ENCODE measurements at regions not wholly inside any gene's neighbourhood (a gene's known extent, or its start where the extent isn't known, plus 50 kb on each side); places are given as distances from the start of the nearest gene placed in this dataset.

DNA sequence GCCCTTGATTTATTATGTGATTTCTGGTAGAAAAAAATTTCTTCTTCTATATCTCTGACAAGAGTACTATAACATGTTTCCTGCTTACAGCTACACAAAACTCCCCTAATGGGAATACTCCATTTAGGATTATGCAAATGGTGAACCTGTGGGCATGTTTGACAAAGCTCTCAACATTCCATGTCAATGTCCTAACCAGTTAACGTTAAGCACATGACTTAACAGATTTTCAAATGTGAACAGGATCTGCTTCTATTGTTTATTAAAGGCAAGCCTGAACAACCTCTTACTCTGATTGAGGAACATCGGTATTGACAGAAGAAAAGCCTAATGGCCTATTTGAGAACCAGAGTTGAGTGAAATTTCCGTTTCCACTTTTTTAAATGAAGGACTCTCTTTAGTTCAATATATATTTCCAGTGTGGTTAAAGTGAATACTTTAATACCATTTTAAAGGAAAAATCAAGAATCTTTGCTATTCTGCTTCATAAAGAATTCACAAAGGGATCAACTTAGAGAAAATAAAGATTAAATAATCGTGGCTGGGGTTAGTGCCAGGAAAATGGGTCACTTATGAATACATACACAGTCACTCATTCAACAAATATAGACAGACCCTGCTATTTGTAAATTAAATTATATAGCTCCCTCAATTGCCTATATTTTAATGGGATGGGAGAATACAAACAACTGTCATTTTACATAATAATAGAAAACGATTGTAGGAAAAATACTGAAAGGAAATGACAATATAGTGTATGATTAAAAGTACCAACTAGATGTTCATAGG, 300.3 kb upstream of the CBLB start:
- H3K27me3 Mint-ChIP-seq, result no peaks in the 10 kb centered on the region
- H3K4me3 Mint-ChIP-seq, result no peak overlapping the region
- ATAC-seq, result no peak
- H3K36me3 Mint-ChIP-seq, result peaks cover 61% of the 10 kb centered on the region
- H3K9me3 Mint-ChIP-seq (ENCODE audit: low read depth), result peaks cover 12% of the 10 kb centered on the region
- CTCF ChIA-PET, result interaction anchor here (1.2 kb wide), 1 partner anchor 9 kb away, joined by 3 read pairs; no protein-coding TSS in a partner anchor
- H3K27ac Mint-ChIP-seq, result no peak overlapping the region
- DNase-seq, result no peak
- peaks cover 42% of the 10 kb centered on the region for H3K4me1 Mint-ChIP-seq

- H3K4me1 Mint-ChIP-seq, result peaks cover 55% of the 10 kb centered on the region
Measured at GRCh38 chr3:106170636-106171035, 301.8 kb upstream of the CBLB start.

GRCh38 chr3:106172101-106172500, 303.3 kb upstream of the CBLB start:
- ATAC-seq (no peak), DNase-seq (no peak)
- H3K9me3 Mint-ChIP-seq (ENCODE audit: low read depth), result peaks cover 5% of the 10 kb centered on the region
- peaks cover 49% of the 10 kb centered on the region for H3K36me3 Mint-ChIP-seq
- H3K27me3 Mint-ChIP-seq, result no peaks in the 10 kb centered on the region
- H3K4me1 Mint-ChIP-seq, result peaks cover 69% of the 10 kb centered on the region
- CTCF ChIA-PET, result interaction anchor here (0.6 kb wide), 1 partner anchor 35 kb away, joined by 3 read pairs; no protein-coding TSS in a partner anchor
- no peak overlapping the region for H3K4me3 Mint-ChIP-seq
- peak overlapping the region; percentile 82 for H3K27ac Mint-ChIP-seq

More at GRCh38 chr3:106170636-106171035, 301.8 kb upstream of the CBLB start:
- peaks cover 8% of the 10 kb centered on the region for H3K9me3 Mint-ChIP-seq (ENCODE audit: low read depth)
- peaks cover 57% of the 10 kb centered on the region for H3K36me3 Mint-ChIP-seq
- no peak overlapping the region for H3K4me3 Mint-ChIP-seq
- CTCF ChIA-PET, result interaction anchor here (1.0 kb wide), 1 partner anchor 35 kb away, joined by 3 read pairs; no protein-coding TSS in a partner anchor
- DNase-seq (no peak), ATAC-seq (no peak)
- H3K27ac Mint-ChIP-seq, result peak overlapping the region; percentile 82
- no peaks in the 10 kb centered on the region for H3K27me3 Mint-ChIP-seq

DNA sequence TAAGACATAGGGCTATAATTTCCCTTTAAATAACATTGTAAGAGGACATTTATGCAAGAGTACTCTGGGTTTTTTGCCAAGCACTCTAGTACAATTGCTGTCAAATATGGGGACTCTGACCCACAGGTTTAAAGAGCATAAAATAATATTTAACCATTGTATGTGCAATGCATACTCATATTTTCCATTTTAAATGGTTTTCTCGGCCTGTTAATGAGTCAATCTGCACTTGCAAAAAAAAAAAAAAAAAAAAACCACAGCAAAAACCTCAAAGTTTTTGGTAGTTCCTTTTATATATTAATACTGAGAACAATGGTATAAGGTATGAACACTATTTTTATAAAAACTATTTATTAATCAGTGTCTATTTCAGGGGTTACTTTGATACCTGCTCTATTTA, 304.0 kb upstream of the CBLB start:
- peak; percentile 40 for ATAC-seq
- H3K36me3 Mint-ChIP-seq, result peaks cover 47% of the 10 kb centered on the region
- H3K27ac Mint-ChIP-seq, result peak overlapping the region; percentile 82
- H3K4me3 Mint-ChIP-seq, result no peak overlapping the region
- peaks cover 73% of the 10 kb centered on the region for H3K4me1 Mint-ChIP-seq
- CTCF ChIA-PET, result interaction anchor here (0.6 to 2.2 kb wide), 3 partner anchors 10 to 162 kb away, joined by 3 to 7 read pairs (median 3); no protein-coding TSS in a partner anchor
- H3K9me3 Mint-ChIP-seq (ENCODE audit: low read depth), result peaks cover 5% of the 10 kb centered on the region
- DNase-seq, result no peak
- no peaks in the 10 kb centered on the region for H3K27me3 Mint-ChIP-seq

- no peak overlapping the region for H3K4me3 Mint-ChIP-seq
- CTCF ChIA-PET, result interaction anchor here (1.3 kb wide), 1 partner anchor 17 kb away, joined by 3 read pairs; no protein-coding TSS in a partner anchor
- peaks cover 46% of the 10 kb centered on the region for H3K36me3 Mint-ChIP-seq
- ATAC-seq, result no peak
- no peaks in the 10 kb centered on the region for H3K27me3 Mint-ChIP-seq
- DNase-seq, result no peak
- H3K9me3 Mint-ChIP-seq (ENCODE audit: low read depth), result peaks cover 5% of the 10 kb centered on the region
- peak overlapping the region; percentile 97 for H3K27ac Mint-ChIP-seq
- peaks cover 78% of the 10 kb centered on the region for H3K4me1 Mint-ChIP-seq
Measured at GRCh38 chr3:106175276-106175675, 306.5 kb upstream of the CBLB start.

DNA sequence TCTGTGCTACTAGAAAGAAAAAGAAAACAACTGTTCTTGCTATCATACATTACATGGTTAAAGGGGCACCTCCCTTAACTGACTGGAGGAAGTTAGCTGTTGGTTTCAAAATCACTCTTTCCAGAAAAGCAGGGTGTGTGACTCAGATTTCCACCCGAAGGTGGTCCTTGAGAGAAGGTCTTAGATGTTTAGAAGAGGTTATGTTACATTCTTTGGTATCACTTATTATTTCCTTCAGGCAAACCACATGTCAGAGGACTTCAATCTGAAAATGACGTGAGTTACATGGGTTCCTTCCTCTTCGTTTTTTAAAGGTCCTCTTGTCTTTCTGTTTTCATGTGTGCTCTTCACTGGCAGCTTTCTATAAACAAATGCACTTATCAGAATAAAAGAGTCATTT, 307.9 kb upstream of the CBLB start:
- H3K36me3 Mint-ChIP-seq, result peaks cover 46% of the 10 kb centered on the region
- no peaks in the 10 kb centered on the region for H3K27me3 Mint-ChIP-seq
- peaks cover 64% of the 10 kb centered on the region for H3K4me1 Mint-ChIP-seq
- DNase-seq (peak; percentile 87), ATAC-seq (peak; percentile 96)
- peaks cover 7% of the 10 kb centered on the region for H3K9me3 Mint-ChIP-seq (ENCODE audit: low read depth)
- CTCF ChIA-PET, result interaction anchor here (1.0 to 1.3 kb wide), 3 partner anchors 19 to 433 kb away, joined by 3 to 4 read pairs (median 3); no protein-coding TSS in a partner anchor
- H3K27ac Mint-ChIP-seq, result peak overlapping the region; percentile 97
- peak overlapping the region; percentile 63 for H3K4me3 Mint-ChIP-seq

DNA sequence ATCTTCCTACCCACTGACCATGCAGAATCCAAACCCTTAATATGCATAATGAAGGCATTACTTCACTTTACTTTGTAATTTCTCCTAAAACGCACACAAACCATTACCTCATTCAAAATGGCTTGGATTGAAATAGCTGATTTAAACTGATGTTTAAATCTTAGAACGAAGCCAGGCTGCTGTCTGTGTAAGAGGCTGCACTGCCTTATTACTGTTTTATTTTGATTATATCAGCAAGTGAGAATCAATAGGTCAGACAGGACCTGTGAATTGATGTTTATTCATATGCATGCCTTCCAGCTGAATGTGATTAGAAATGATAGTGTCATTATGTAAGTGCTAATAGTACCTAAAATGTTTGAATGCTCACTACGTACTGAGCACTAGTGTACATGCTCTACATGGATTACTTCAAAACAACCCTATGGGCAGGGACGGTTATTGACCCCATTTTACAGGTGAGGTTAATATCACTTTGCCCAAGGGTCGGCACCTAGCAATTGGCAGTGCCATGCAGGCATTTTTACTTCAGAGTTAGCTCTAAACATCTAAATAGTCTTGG, 314.2 kb upstream of the CBLB start:
- peaks cover 59% of the 10 kb centered on the region for H3K4me1 Mint-ChIP-seq
- H3K27ac Mint-ChIP-seq, result no peak overlapping the region

GRCh38 chr3:106183762-106184391, 315.1 kb upstream of the CBLB start:
- no peak for DNase-seq
- Mint-ChIP-seq H3K4me3 (no peak overlapping the region), H3K4me1 (peaks cover 53% of the 10 kb centered on the region), H3K27me3 (no peaks in the 10 kb centered on the region), H3K27ac (peak overlapping the region; percentile 85), H3K36me3 (peaks cover 53% of the 10 kb centered on the region), H3K9me3 (ENCODE audit: low read depth) (peaks cover 2% of the 10 kb centered on the region)
- CTCF ChIA-PET, result interaction anchor here (1.4 kb wide), 1 partner anchor 10 kb away, joined by 7 read pairs; no protein-coding TSS in a partner anchor
- peak; percentile 10 for ATAC-seq

More for the DNA sequence above, 314.2 kb upstream of the CBLB start:
- Mint-ChIP-seq H3K9me3 (ENCODE audit: low read depth) (peaks cover 2% of the 10 kb centered on the region), H3K4me3 (no peak overlapping the region), H3K27me3 (no peaks in the 10 kb centered on the region), H3K36me3 (peaks cover 56% of the 10 kb centered on the region)
- ATAC-seq, result no peak
- CTCF ChIA-PET, result interaction anchor here (1.4 kb wide), 1 partner anchor 9 kb away, joined by 7 read pairs; no protein-coding TSS in a partner anchor
- no peak for DNase-seq

- peak; percentile 81 for ATAC-seq
- no peak for DNase-seq
- Mint-ChIP-seq H3K4me1 (peaks cover 48% of the 10 kb centered on the region), H3K4me3 (peak overlapping the region; percentile 19), H3K9me3 (ENCODE audit: low read depth) (peaks cover 2% of the 10 kb centered on the region), H3K36me3 (peaks cover 54% of the 10 kb centered on the region), H3K27me3 (no peaks in the 10 kb centered on the region), H3K27ac (peak overlapping the region; percentile 91)
- CTCF ChIA-PET, result interaction anchor here (0.6 to 0.7 kb wide), 2 partner anchors 11 to 17 kb away, joined by 3 read pairs; no protein-coding TSS in a partner anchor
Measured at GRCh38 chr3:106184540-106185457, 316.0 kb upstream of the CBLB start.

GRCh38 chr3:106185949-106186348, 317.1 kb upstream of the CBLB start:
- H3K9me3 Mint-ChIP-seq (ENCODE audit: low read depth), result peaks cover 6% of the 10 kb centered on the region
- H3K4me3 Mint-ChIP-seq, result peak overlapping the region; percentile 42
- peaks cover 55% of the 10 kb centered on the region for H3K36me3 Mint-ChIP-seq
- peaks cover 56% of the 10 kb centered on the region for H3K4me1 Mint-ChIP-seq
- peak overlapping the region; percentile 91 for H3K27ac Mint-ChIP-seq
- CTCF ChIA-PET, result interaction anchor here (0.5 to 1.7 kb wide), 2 partner anchors 20 to 194 kb away, joined by 3 to 4 read pairs; no protein-coding TSS in a partner anchor
- peak; percentile 52 for ATAC-seq
- DNase-seq, result no peak
- H3K27me3 Mint-ChIP-seq, result no peaks in the 10 kb centered on the region

- H3K27ac Mint-ChIP-seq, result no peak overlapping the region
- no peak overlapping the region for H3K4me3 Mint-ChIP-seq
- peaks cover 15% of the 10 kb centered on the region for H3K9me3 Mint-ChIP-seq (ENCODE audit: low read depth)
- DNase-seq, result no peak
- peaks cover 40% of the 10 kb centered on the region for H3K4me1 Mint-ChIP-seq
- CTCF ChIA-PET, result no interaction called here
- H3K27me3 Mint-ChIP-seq, result no peaks in the 10 kb centered on the region
- H3K36me3 Mint-ChIP-seq, result peaks cover 60% of the 10 kb centered on the region
- no peak for ATAC-seq
Measured at GRCh38 chr3:106190296-106190695, 321.5 kb upstream of the CBLB start.

- H3K4me1 Mint-ChIP-seq, result peaks cover 32% of the 10 kb centered on the region
- H3K4me3 Mint-ChIP-seq, result no peak overlapping the region
- ATAC-seq, result no peak
Measured at GRCh38 chr3:106191211-106191610, 322.4 kb upstream of the CBLB start.

More at GRCh38 chr3:106191211-106191610, 322.4 kb upstream of the CBLB start:
- peaks cover 15% of the 10 kb centered on the region for H3K9me3 Mint-ChIP-seq (ENCODE audit: low read depth)
- peaks cover 58% of the 10 kb centered on the region for H3K36me3 Mint-ChIP-seq
- DNase-seq, result no peak
- H3K27me3 Mint-ChIP-seq, result no peaks in the 10 kb centered on the region
- no peak overlapping the region for H3K27ac Mint-ChIP-seq
- CTCF ChIA-PET, result no interaction called here

Measured in activated CD8-positive, alpha-beta memory T cell treated with anti-CD3 and anti-CD28 coated beads, Interleukin-2, amount 10 ng/mL, durations not matched to agents 7 days and 5 days (primary cell).